Tibial nerve (tissue), 4 donors: ENCODE measurements at regions not wholly inside any gene's neighbourhood (a gene's known extent, or its start where the extent isn't known, plus 50 kb on each side); places are given as distances from the start of the nearest gene placed in this dataset.

Experiments used
- CTCF ChIP-seq, 5 experiments: fragments of 200-600 bp in 3 of 5; fragments of 450-650 bp in 2 of 5; sonication (generic) in 3 of 5; IDR thresholded peaks; one replicate each; pipeline ENCODE4 v1.5.1; 2016 to 2019; ENCODE audit warnings: antibody characterized with exemption in 5 of 5, mild to moderate bottlenecking in 3 of 5, moderate library complexity in 2 of 5
- EP300 ChIP-seq, 2 donors: sonication (generic); formaldehyde crosslinking; IDR thresholded peaks; one replicate each; pipeline ENCODE4 v1.6.1; 2017; ENCODE audit warnings: antibody characterized with exemption in 2 of 2, mild to moderate bottlenecking in 1 of 2
- POLR2A ChIP-seq, 2 donors: fragments of 450-650 bp; IDR thresholded peaks; one replicate each; pipeline ENCODE4 v1.6.1; 2017; ENCODE audit warnings: antibody characterized with exemption in 2 of 2, mild to moderate bottlenecking in 2 of 2, moderate library complexity in 2 of 2

- TF ChIP-seq POLR2A (IDR thresholded peaks at IDR 0.05) (no peak), EP300 (IDR thresholded peaks at IDR 0.05) (no peak), CTCF (IDR thresholded peaks at IDR 0.05) (no peak)
Measured at GRCh38 chr6:170175644-170176135, 115.2 kb downstream of the DLL1 start.
